GM18519 (cell line): ENCODE measurements at regions not wholly inside any gene's neighbourhood (a gene's known extent, or its start where the extent isn't known, plus 50 kb on each side); places are given as distances from the start of the nearest gene placed in this dataset.
"Not testable (repeated sequence)": the region's sequence is repeated elsewhere in the genome, so short reads cannot be mapped to it uniquely, and the experiment has no call there.

ENCODE experiments used
- ATAC-seq: cut with Tn5 transposase; IDR thresholded peaks from one replicate; pipeline ENCODE4 v1.9.1; 2021; ENCODE audit warnings: mild to moderate bottlenecking, moderate library complexity; ENCODE audit not compliant: unreplicated experiment, low FRiP score

- no peak for ATAC-seq
Measured at GRCh38 chr2:14750433-14750832, 117.9 kb downstream of the LRATD1 start.

GRCh38 chr2:14751581-14751980, 119.1 kb downstream of the LRATD1 start:
- no peak for ATAC-seq

- ATAC-seq: peak; percentile 46
Measured at GRCh38 chr2:14752295-14752694, 119.8 kb downstream of the LRATD1 start.

GRCh38 chr2:14756122-14756541, 123.6 kb downstream of the LRATD1 start:
- ATAC-seq: no peak

- no peak for ATAC-seq
Measured at GRCh38 chr2:14756981-14757657, 124.6 kb downstream of the LRATD1 start.

GRCh38 chr2:14759082-14759481, 126.6 kb downstream of the LRATD1 start:
- no peak for ATAC-seq

GRCh38 chr2:14760169-14760568, 127.7 kb downstream of the LRATD1 start:
- ATAC-seq: no peak

- ATAC-seq: no peak
Measured at GRCh38 chr2:14761118-14761517, 128.6 kb downstream of the LRATD1 start.

- no peak for ATAC-seq
Measured at GRCh38 chr2:14773696-14774095, 141.2 kb downstream of the LRATD1 start.

GRCh38 chr2:14774436-14774968, 142.0 kb downstream of the LRATD1 start:
- ATAC-seq: no peak

- no peak for ATAC-seq
Measured at GRCh38 chr2:14776216-14776615, 143.7 kb downstream of the LRATD1 start.

- no peak for ATAC-seq
Measured at GRCh38 chr2:14778015-14778414, 145.5 kb downstream of the LRATD1 start.

GRCh38 chr2:14779252-14779651, 146.7 kb downstream of the LRATD1 start:
- no peak for ATAC-seq

- ATAC-seq: no peak
Measured at GRCh38 chr2:14781142-14781541, 148.6 kb downstream of the LRATD1 start.

- not testable (repeated sequence) for ATAC-seq
Measured at GRCh38 chr2:14788814-14789213, 156.3 kb downstream of the LRATD1 start.

GRCh38 chr2:14790041-14790640, 157.6 kb downstream of the LRATD1 start:
- no peak for ATAC-seq

GRCh38 chr2:14803994-14804393, 171.5 kb downstream of the LRATD1 start:
- ATAC-seq: no peak

- no peak for ATAC-seq
Measured at GRCh38 chr2:14804902-14805301, 172.4 kb downstream of the LRATD1 start.

GRCh38 chr2:14806613-14807012, 174.1 kb downstream of the LRATD1 start:
- ATAC-seq: no peak

GRCh38 chr2:14815201-14815600, 182.7 kb downstream of the LRATD1 start:
- ATAC-seq: no peak

- no peak for ATAC-seq
Measured at GRCh38 chr2:14816069-14817060, 183.8 kb downstream of the LRATD1 start.
